NCI-H345 (cell line): ENCODE measurements at regions not wholly inside any gene's neighbourhood (a gene's known extent, or its start where the extent isn't known, plus 50 kb on each side); places are given as distances from the start of the nearest gene placed in this dataset.
"Not testable (repeated sequence)": the region's sequence is repeated elsewhere in the genome, so short reads cannot be mapped to it uniquely, and the experiment has no call there.

Experiments used
- DNase-seq: peaks from one replicate; lab custom pipeline; 2025; lab: John Stamatoyannopoulos, UW

- DNase-seq = no peak
Observed at GRCh38 chr10:8128511-8128910, 74.0 kb downstream of the GATA3 start.

GRCh38 chr10:8129438-8129837, 75.0 kb downstream of the GATA3 start:
- no peak for DNase-seq

GRCh38 chr10:8130973-8131911, 76.8 kb downstream of the GATA3 start:
- no peak for DNase-seq

GRCh38 chr10:8133146-8133545, 78.7 kb downstream of the GATA3 start:
- no peak for DNase-seq

- no peak for DNase-seq
Observed at GRCh38 chr10:8136736-8137135, 82.2 kb downstream of the GATA3 start.

GRCh38 chr10:8137272-8137681, 82.8 kb downstream of the GATA3 start:
- DNase-seq = no peak

GRCh38 chr10:8137726-8138125, 83.2 kb downstream of the GATA3 start:
- no peak for DNase-seq

GRCh38 chr10:8138471-8138870, 84.0 kb downstream of the GATA3 start:
- DNase-seq = no peak

- no peak for DNase-seq
Observed at GRCh38 chr10:8144496-8144895, 90.0 kb downstream of the GATA3 start.

- no peak for DNase-seq
Observed at GRCh38 chr10:8146650-8147049, 92.2 kb downstream of the GATA3 start.

GRCh38 chr10:8149991-8150390, 95.5 kb downstream of the GATA3 start:
- DNase-seq = no peak

- no peak for DNase-seq
Observed at GRCh38 chr10:8150401-8150905, 96.0 kb downstream of the GATA3 start.

GRCh38 chr10:8151086-8151485, 96.6 kb downstream of the GATA3 start:
- no peak for DNase-seq

- DNase-seq = no peak
Observed at GRCh38 chr10:8156918-8157317, 102.4 kb downstream of the GATA3 start.

GRCh38 chr10:8158193-8159071, 103.9 kb downstream of the GATA3 start:
- no peak for DNase-seq

GRCh38 chr10:8159341-8160165, 105.1 kb downstream of the GATA3 start:
- DNase-seq = no peak

- no peak for DNase-seq
Observed at GRCh38 chr10:8163824-8164223, 109.3 kb downstream of the GATA3 start.

GRCh38 chr10:8164640-8165039, 110.2 kb downstream of the GATA3 start:
- not testable (repeated sequence) for DNase-seq

GRCh38 chr10:8168836-8169235, 114.3 kb downstream of the GATA3 start:
- DNase-seq = no peak

- no peak for DNase-seq
Observed at GRCh38 chr10:8171008-8171407, 116.5 kb downstream of the GATA3 start.

- DNase-seq = no peak
Observed at GRCh38 chr10:8172604-8173003, 118.1 kb downstream of the GATA3 start.
